ENCODE measurements at regions not wholly inside any gene's neighbourhood (a gene's known extent, or its start where the extent isn't known, plus 50 kb on each side); places are given as distances from the start of the nearest gene placed in this dataset.

DNA sequence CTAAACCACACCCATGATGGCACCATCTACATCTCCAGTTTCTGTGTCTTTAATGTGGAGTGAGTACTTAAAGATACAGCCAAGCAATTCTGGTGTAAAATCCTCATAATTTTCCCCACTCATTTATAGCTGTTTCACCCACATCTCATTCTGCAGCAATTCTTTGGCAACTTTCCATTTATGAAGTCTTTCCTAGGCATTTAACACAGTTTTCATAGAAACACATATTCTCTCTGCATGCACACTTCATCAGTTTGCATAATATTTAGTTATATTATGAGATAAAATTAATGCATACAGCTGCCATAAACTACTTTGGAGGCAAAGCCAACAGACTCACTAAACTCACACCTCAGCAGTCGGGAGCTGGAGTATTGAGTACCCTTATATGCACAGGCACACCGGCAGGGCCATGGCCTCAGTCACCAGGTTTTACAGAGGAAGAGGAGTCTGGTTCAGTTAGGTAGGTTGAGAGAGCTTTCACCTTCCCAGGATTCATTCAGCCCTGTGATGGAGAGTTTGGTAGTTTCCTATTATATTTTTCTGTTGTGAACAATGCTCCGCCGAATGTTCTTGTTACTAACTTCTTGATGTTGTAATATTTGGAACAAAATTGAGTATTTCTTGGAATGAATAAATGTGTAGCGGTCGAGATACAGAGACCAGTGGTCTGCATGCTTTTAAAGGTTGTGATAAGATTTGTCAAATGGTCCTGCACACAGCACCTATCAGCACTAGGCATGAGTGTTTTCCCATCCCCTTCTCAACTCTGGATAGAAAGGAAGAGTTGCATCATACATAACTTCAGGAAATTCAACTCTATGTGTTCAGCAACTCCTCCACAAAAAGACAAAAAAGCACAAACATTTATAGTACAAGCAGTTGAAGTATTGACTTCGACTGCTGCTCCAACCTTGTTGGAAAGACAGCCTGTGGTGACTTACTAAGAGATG lies 123.5 kb downstream of the TTC8 start:
- TF ChIP-seq, protein P1, sequence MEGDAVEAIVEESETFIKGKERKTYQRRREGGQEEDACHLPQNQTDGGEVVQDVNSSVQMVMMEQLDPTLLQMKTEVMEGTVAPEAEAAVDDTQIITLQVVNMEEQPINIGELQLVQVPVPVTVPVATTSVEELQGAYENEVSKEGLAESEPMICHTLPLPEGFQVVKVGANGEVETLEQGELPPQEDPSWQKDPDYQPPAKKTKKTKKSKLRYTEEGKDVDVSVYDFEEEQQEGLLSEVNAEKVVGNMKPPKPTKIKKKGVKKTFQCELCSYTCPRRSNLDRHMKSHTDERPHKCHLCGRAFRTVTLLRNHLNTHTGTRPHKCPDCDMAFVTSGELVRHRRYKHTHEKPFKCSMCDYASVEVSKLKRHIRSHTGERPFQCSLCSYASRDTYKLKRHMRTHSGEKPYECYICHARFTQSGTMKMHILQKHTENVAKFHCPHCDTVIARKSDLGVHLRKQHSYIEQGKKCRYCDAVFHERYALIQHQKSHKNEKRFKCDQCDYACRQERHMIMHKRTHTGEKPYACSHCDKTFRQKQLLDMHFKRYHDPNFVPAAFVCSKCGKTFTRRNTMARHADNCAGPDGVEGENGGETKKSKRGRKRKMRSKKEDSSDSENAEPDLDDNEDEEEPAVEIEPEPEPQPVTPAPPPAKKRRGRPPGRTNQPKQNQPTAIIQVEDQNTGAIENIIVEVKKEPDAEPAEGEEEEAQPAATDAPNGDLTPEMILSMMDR (IDR thresholded peaks at IDR 0.05) = no peak
- no peak for TF ChIP-seq POLR2A (IDR thresholded peaks at IDR 0.05)
- TF ChIP-seq POLR2AphosphoS5 (IDR thresholded peaks at IDR 0.05) = no peak

Data from transverse colon (tissue), 4 donors.